Mesendoderm (in vitro differentiated cells): ENCODE measurements at regions not wholly inside any gene's neighbourhood (a gene's known extent, or its start where the extent isn't known, plus 50 kb on each side); places are given as distances from the start of the nearest gene placed in this dataset. TPM values are rescaled to one million over a fixed set of nuclear protein-coding genes. Genes with fewer than 3 reads are reported as not detected.

Source experiments
- DNase-seq: peaks from one replicate; pipeline ENCODE4 v3.0.0; 2013
- H2AK5ac ChIP-seq: 2 replicates; pipeline ENCODE4 v1.6.1; 2013; ENCODE audit warnings: low read length, inconsistent platforms
- H2BK120ac ChIP-seq: 2 replicates; pipeline ENCODE4 v1.6.1; 2013; ENCODE audit warnings: low read depth, mild to moderate bottlenecking, low read length, moderate library complexity, mixed read lengths
- H2BK15ac ChIP-seq: replicated peaks from 2 replicates; pipeline ENCODE4 v1.6.1; 2013; ENCODE audit warnings: low read depth, mild to moderate bottlenecking, moderate library complexity
- H2BK5ac ChIP-seq: 2 replicates; pipeline ENCODE4 v1.6.1; 2013; ENCODE audit warnings: low read length, inconsistent platforms
- H3K18ac ChIP-seq: 2 replicates; pipeline ENCODE4 v1.6.1; 2013; ENCODE audit warnings: mild to moderate bottlenecking, low read length, mixed read lengths
- H3K23ac ChIP-seq: one replicate; pipeline ENCODE4 v1.6.1; 2013; ENCODE audit warnings: low read length
- H3K27ac ChIP-seq: 2 replicates; pipeline ENCODE4 v1.5.1; 2013; ENCODE audit warnings: low read depth, mild to moderate bottlenecking, inconsistent platforms, low read length, moderate library complexity
- H3K27me3 ChIP-seq: 2 replicates; pipeline ENCODE4 v1.6.1; 2013; ENCODE audit warnings: low read length, control low read depth, mild to moderate bottlenecking, inconsistent platforms; ENCODE audit not compliant: insufficient read depth, poor library complexity
- H3K36me3 ChIP-seq: 2 replicates; pipeline ENCODE4 v1.6.1; 2013; ENCODE audit warnings: low read length, inconsistent platforms; ENCODE audit not compliant: control insufficient read depth, insufficient read depth
- H3K4ac ChIP-seq: one replicate; pipeline ENCODE4 v1.6.1; 2013; ENCODE audit warnings: low read depth, mild to moderate bottlenecking, low read length, moderate library complexity
- H3K4me1 ChIP-seq: 2 replicates; pipeline ENCODE4 v1.6.1; 2013; ENCODE audit warnings: low read depth, low read length, inconsistent platforms; ENCODE audit not compliant: control insufficient read depth
- H3K4me2 ChIP-seq: 2 replicates; pipeline ENCODE4 v1.6.1; 2013; ENCODE audit warnings: low read length
- H3K4me3 ChIP-seq: 2 replicates; pipeline ENCODE4 v1.5.1; 2013; ENCODE audit warnings: mild to moderate bottlenecking, low read length
- H3K56ac ChIP-seq: one replicate; pipeline ENCODE4 v1.6.1; 2013; ENCODE audit warnings: low read length
- H3K79me1 ChIP-seq: 2 replicates; pipeline ENCODE4 v1.6.1; 2013; ENCODE audit warnings: low read length, inconsistent platforms
- H3K79me2 ChIP-seq: 2 replicates; pipeline ENCODE4 v1.6.1; 2013; ENCODE audit warnings: mild to moderate bottlenecking, low read length; ENCODE audit not compliant: control insufficient read depth, insufficient read depth
- H3K9ac ChIP-seq: 2 replicates; pipeline ENCODE4 v1.6.1; 2013; ENCODE audit warnings: low read length, inconsistent platforms
- H4K5ac ChIP-seq: one replicate; pipeline ENCODE4 v1.6.1; 2013; ENCODE audit warnings: low read length
- H4K8ac ChIP-seq: one replicate; pipeline ENCODE4 v1.6.1; 2013; ENCODE audit warnings: low read depth, mild to moderate bottlenecking, control low read depth, low read length, moderate library complexity
- WGBS: extraction: QIAGEN DNeasy Blood & Tissue Kit; methylation state at CpG from one replicate; pipeline ENCODE4 v1.1.7; 2013; ENCODE audit warnings: low lambda C conversion rate, missing lambda C conversion rate; ENCODE audit not compliant: insufficient coverage; ENCODE audit errors: extremely low coverage; 5-methylcytosine and 5-hydroxymethylcytosine counted together
- small RNA-seq: library from polyadenylated mRNA; stranded (forward); fragments of <200 nt; extraction: miRNeasy Mini kit (QIAGEN cat#:217004); gene quantifications from one replicate; pipeline ENCODE3, GENCODE V24; 2013; ENCODE audit not compliant: insufficient read depth

DNA sequence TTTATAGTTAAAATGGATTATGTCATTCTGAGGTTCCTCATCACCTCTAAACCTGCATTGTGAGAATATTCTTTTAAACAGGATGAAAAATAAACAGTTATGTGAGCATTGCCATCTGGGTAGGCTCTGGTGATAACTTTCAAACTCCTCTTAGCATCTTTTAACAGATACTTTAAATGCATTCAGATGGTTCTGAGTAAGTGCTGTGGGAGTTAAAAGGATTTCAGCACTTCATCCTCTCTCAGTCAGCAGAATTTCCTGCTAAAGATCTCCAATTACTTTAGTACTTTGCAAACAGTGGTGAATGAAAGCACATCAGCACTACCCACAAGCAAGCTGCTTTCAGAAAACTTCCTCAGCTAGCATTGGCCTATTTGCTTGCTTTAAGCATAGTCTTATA, 59.3 kb upstream of the TMTC1 start:
- Histone ChIP-seq H3K79me1 (no peaks in the 10 kb centered on the region), H2AK5ac (no peak overlapping the region), H2BK5ac (no peak overlapping the region), H3K27ac (no peak overlapping the region), H4K5ac (no peak overlapping the region), H3K79me2 (no peaks in the 10 kb centered on the region), H3K4me2 (no peak overlapping the region), H3K18ac (no peak overlapping the region), H3K4me3 (no peak overlapping the region), H3K27me3 (no peaks in the 10 kb centered on the region), H3K56ac (no peak overlapping the region), H3K36me3 (no peaks in the 10 kb centered on the region), H3K23ac (no peak overlapping the region), H4K8ac (no peak overlapping the region), H3K9ac (no peak overlapping the region), H2BK15ac (no peak overlapping the region), H3K4ac (no peak overlapping the region), H3K4me1 (no peaks in the 10 kb centered on the region), H2BK120ac (no peak overlapping the region)
- DNase-seq: no peak

DNA sequence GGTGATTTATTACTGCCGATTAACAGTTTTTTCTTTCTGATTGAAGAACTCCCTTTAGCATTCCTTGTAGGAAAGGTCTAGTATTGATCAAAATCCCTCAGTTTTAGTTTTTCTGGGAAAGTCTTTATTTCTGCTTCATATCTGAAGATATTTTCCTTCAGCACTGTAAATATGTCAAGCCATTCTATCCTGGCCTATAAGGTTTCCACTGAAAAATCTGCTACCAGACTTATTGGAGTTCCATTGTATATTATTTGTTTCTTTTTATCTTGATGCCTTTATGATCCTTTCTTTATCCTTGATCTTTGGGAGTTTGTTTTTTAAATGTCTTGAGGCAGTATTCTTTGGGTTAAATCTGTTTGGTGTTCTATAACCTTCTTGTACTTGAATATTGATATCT, 55.0 kb upstream of the TMTC1 start:
- Histone ChIP-seq H3K4ac (no peak overlapping the region), H3K36me3 (no peaks in the 10 kb centered on the region), H4K5ac (no peak overlapping the region), H3K79me1 (no peaks in the 10 kb centered on the region), H3K4me1 (no peaks in the 10 kb centered on the region), H2BK120ac (no peak overlapping the region), H3K9ac (no peak overlapping the region), H3K4me2 (no peak overlapping the region), H3K23ac (no peak overlapping the region), H3K79me2 (no peaks in the 10 kb centered on the region), H2AK5ac (no peak overlapping the region), H3K4me3 (no peak overlapping the region), H4K8ac (no peak overlapping the region), H2BK15ac (no peak overlapping the region), H3K27ac (no peak overlapping the region), H2BK5ac (no peak overlapping the region), H3K18ac (no peak overlapping the region), H3K56ac (no peak overlapping the region), H3K27me3 (no peaks in the 10 kb centered on the region)
- no CpG with 5 or more reads among the region's 1 CpG for WGBS
- DNase-seq: no peak

Small RNAs in the stretch of these regions (small RNA-seq; reads per million reads assigned to genes)
- gene AC023511.2: not detected
- not detected for gene RNA5SP356
